Bone marrow (tissue), 2 donors: ENCODE measurements at regions not wholly inside any gene's neighbourhood (a gene's known extent, or its start where the extent isn't known, plus 50 kb on each side); places are given as distances from the start of the nearest gene placed in this dataset.
"Not testable (repeated sequence)": the region's sequence is repeated elsewhere in the genome, so short reads cannot be mapped to it uniquely, and the experiment has no call there.

ENCODE experiments used
- DNase-seq, 2 donors: peaks; one replicate each; lab custom pipeline; 2025; lab: John Stamatoyannopoulos, UW

DNA sequence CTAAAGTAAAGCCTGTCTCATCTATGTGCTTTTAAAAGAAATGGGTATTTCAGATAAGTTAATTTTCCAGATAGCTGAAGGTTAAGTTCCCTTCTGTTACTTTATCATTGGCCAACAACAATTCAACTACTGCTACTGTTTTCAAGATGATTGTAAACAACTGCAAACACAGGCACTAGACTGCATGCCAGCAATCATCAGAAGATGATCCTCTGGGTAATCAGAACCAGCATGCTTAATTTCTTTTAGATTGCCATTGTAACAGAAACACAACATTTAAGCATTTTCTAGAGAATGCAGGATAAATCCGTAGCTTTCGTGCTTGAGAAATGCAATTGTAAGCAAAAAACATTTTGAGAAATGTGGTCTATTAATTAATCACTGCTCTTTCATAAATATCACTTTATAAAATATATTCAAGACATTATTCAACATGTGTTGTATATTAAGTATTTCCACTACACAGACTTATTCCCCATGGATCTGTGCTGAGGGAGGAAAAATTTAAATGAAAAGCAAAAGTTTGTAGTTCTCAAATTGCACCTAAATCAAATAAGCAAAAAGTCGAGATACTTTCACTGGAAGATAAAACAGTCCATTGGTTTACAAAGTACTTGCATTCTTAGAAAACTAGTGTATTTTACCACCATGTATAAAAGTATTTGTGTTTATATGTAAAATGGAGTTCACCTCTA, 133.7 kb downstream of the ATL2 start:
- DNase-seq, result no peak

DNA sequence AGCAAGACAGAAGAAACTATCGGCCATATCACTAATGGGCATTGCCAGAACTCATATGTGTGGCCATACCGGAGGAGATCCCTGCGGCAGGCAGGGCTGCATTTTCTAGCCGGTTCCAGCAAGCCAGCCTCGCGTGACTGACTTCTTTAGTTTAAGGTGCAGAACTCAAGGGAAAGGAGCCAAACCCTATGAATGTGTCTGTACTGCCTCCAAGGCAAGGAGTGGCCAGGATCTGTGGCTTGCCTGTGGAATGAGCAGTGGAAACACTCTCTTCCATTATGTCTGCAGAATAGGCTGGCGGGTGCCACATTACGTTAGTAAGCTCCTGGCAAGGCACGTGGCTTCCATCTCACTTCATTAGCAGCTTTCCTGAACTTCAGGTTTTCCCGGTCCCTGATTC, 137.6 kb downstream of the ATL2 start:
- no peak for DNase-seq

DNA sequence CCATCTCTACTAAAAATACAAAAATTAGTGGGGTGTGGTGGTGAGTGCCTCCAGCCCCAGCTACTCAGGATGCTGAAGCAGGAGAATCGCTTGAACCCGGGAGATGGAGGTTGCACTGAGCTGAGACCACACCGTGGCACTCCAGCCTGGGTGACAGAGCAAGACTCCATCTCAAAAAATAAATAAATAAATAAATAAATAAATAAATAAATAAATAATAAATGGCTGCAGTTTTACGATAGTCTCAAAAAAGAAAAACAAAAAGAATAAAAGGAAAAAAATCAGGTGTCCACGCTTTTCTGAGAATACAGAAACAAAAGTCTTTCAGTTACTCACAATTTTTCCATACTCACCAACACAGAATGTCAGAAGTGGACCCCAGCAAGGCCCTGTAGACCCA, 138.4 kb downstream of the ATL2 start:
- DNase-seq, result not testable (repeated sequence)

DNA sequence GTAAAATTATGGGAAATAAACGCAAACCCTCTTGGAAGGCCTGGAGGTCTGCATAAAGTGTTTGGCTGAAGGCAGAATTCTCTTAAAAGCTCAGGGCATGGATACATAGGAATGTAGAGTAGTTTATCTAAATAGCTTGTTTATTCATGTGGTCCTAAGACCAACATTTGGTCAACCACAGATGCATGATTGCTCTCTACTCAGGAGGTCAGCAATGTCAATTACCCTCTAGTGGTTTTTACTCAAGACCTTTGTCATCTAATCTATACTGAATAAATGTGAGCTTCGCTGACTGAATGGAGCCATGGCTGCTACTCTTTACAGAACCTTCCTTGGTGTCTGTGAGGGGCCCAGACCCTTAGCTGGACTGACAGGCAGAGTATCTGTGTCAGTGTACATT, 139.8 kb downstream of the ATL2 start:
- no peak for DNase-seq

DNA sequence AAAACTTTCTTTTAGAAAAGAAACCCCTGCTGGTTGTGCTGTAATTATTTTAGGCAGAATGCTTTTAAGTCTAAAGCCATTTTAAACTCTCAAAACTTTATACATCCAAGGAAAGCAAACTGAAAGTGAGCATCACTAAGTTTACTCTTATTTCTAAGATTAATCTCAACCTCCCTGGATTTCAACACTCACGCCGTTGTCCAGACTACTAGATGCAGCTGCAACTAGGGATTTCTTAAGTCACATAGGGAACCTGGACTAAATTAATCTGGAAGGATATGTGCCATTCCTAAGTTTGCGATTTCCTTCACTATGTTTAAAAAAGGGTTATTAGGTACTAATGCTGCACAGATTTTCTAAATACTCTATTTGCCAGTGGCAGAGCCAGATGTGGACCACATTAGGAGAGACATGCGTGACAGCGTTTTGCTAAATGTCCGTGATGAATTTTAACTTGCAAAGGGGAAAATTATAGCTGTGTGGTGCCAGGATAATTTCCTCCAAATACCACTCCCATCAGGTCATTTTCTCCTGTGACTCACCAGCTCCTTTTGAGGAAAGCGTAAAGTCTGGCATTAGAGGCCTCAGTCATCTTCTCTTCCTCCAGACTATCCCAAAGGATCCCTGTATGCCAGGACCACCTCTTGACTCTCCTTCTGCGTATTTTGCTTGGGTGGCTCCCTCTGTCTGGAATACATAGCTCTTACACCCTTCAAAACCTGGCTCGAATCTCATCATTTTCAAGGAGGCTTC, 143.7 kb downstream of the ATL2 start:
- DNase-seq, result no peak

DNA sequence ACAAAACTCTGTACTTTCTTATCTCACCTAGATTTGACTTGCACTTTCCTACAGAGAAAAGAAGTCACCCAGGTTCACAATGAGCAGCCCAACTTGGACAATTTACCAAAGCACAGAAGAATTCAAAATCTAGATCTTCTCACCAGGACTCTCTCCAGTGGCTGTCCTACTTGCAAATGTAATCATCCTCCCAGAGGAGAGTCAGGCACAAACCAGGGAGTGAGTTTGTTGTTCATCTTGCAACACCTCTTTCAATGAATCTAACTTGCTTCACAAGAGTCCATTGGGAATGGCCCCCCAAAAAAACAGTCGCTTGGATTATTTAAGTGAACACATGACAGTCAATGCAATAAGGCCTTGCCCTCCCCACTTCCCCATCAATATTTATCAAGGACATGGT, 144.6 kb downstream of the ATL2 start:
- DNase-seq, result no peak

DNA sequence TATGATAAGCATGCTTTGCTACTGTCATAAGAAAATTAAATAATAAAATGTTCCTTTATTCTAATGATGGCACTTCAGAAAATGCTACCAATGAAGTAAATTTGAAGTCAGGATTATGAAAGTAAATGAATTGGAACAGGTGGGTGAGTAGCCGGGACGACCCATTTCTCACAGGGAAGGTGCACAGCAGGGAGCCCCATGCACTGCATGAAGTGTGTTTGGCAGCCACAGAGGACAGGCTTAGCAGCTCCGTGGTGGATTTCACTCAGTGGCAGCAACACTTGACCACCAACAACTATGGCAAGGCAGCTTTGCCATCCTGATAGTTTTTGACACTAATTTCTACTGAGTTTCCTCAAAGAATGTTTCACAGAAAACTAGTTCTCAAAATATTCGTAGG, 146.3 kb downstream of the ATL2 start:
- DNase-seq, result no peak

DNA sequence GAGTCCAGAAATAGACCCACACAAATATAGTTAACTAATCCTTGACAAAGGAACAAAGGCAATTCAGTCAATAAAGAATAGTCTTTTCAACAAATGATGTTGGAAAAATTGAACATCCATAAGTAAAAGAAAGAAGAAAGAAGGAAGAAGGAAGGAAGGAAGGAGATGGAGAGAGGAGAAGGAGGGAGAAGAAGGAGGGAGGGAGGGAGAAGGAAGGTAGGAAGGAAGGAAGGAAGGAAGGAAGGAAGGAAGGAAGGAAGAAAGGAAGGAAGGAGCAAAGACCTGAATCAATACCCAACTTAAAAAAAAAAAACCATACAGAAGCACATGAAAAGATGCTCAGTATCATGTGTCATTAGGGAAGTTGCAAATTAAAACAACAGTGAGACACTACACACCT, 148.3 kb downstream of the ATL2 start:
- no peak for DNase-seq

DNA sequence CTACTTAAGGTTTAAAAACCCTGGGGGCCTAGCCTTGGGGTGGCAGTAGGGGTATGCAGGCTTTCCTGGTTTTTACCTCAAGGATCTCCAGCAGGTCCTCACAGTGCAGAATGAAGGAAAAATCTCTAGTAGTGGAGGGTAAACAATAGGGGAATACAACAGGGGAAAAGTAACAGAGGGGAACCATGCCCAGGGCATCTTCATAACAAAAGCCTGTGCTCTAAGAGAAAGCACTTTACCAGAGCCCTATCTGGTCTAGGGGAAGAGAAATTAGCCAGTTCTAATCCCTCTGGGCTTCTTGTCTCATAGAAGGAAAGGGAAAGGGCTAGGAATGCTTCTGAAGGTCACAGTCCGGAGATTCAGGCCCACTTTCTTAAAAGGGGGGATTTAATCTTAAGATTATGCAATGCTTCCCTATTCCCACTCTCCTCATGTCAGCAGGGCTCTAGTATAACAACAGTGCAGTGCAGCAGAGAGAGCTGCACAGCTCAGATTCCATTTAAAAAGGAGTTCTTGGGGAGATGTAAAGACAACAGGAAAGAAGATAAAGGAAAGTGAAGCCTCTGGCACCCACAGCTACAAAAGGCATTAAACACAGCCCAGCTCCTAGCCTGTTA, 149.0 kb upstream of the CYP1B1 start:
- DNase-seq, result no peak

DNA sequence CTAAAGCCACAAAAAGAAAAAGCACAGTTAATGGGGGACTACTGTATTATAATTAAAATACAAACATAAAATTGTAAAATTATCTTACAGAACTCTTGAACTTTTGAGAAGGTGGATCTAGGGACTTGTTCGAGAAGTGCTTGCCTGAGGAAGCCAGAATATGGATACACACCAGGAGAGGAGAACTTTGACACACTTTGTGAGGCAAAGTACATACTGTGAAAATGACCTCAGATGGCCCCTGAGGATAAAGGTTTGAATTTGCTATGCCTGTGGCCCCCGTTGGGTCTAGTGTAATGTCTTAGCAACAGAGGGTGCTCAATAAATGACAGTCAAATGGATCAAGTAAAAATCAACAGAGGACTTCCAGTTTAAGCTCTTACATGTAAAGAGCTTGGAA, 148.2 kb upstream of the CYP1B1 start:
- DNase-seq, result no peak

DNA sequence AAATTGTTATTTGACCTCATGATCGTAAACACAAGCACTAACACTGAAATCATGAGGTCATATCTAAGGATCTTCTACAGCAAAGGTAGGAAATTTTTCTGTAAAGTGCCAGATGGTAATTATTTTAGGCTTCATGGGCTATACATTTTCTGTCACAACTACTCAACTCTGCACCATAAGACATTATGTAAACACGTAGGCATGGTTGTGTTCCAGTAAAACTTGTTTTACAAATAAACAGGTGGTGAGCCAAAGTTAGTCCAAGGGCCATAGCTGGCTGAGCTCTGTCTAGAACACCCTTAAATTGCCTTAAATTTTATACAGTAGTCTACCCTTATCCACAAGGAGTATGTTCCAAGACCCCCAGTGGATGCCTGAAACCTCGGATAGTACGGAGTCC, 147.3 kb upstream of the CYP1B1 start:
- no peak for DNase-seq

DNA sequence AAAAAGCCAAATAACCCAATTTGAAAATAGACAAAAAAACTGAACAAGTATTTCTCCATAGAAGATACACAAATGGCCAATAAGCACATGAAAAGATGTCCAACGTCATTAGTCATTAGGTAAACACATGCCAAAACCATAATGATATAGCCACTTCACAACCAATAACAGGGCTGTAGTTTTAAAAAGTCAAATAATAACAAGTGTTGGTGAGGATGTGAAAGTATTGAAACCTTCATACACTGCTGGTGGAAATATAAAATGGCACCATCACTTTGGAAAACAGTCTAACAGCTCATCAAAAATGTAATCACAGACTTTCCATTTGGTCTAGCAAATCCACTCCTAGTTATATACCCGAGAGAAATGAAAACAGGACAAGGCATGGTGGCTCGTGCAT, 144.2 kb upstream of the CYP1B1 start:
- DNase-seq, result no peak

DNA sequence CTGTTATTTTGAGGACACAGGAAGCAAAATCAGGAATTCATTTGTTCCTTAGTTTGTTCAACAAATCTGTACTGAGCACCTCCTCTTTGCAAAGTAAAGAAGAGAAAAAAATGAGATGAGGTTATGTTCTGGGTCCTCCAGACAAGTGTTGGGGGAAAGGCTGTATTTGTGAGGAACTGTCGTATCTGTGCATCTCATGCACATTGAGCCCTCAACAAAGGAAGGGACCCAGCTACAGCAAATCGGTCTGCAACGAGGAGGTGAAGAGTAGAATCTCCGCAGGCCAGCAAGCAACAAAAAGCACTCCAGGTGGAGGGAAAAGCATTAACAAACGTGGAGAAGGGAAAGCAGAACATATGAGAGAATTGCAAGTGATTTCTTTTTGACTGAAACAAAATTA, 143.0 kb upstream of the CYP1B1 start:
- no peak for DNase-seq

DNA sequence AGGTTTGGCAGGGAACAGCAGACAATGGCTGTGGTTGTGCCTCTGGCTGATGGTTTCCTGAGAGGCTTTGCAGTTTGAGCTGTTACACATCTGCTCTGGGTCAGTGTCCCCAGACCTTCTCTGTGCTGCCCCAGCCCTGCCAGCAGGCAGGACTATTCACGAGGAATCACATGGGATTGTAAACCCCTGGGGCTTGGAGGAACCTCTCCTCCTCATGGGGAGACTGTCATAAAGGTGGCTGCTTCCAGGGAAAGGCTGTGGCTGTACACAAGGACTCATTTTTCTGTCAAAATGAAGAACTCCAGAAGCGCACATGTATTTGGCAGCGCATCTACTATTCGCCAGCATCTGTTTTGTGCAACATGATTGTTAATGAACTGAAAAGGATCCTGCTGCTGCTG, 142.6 kb upstream of the CYP1B1 start:
- DNase-seq, result no peak

DNA sequence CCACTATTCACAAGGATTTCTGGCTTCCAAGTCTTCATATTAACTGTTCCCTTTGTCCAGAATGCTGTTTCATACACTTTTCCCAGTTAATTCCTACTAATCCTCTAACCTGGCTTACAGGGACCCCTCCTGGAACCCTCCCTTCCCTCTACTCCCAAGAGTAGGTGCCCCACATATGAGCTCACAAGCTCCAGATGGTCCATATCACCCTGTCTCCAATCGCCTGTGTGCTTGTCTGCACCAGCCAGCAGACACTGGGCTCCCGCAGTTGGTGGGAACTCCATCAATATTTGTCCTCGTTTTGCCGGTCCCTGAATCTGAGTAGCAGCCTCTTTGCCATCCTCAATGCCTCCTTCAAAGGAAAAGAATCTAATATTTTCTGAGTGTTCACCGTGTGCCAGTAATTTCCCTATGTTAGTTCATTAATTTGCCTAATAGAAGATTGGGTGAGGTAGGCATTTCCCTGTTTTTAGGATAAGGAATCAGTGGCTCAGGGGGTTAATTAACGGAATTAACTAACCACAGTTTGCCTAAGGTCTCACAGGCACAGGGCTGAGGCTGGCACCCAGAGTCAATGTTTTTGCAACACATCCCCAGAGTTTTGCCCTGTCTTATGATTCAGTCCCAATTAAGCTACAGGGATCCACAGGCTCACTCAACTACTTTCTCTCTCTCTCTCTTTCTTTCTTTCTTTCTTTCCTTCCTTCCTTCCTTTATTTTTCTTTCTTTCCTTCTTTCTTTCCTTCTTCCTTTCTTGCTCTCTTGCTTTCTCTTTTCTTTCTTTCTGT, 141.6 kb upstream of the CYP1B1 start:
- DNase-seq, result no peak

DNA sequence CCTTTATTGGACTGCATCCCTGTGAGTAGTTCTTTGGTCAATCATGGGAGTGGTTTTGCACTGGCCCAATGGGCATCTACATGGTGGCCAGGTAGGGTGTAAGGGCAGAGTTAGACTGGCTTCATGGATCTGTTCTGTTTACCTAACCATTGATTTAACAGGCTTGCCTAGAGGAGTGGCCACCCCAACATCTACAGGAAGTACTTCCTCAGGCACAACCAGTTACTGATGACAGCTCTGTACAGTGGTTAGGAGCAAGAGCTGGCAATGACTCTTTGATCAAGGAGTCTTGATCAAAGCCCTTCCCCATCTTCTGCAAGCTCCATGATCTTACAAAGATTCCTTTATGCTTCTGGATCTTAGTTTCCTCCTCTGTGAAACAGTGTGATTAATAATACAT, 140.9 kb upstream of the CYP1B1 start:
- DNase-seq, result no peak

DNA sequence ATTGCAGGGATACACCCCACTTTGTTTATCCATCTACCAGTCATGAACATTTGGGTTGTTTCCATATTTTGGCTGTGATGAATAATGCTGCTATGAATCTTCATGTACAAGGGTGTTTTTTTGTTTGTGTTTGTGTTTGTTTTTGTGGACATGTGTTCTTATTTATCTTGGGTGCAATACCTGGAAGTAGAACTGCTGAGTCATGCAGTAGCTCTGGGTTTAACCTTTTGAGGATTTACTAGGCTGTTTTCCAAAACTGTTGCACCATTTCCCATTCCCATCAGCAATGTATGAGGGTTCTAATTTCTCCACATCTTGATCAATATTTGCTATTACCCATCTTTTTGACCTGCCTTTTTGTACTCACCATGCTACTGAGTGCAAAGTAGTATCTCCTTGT, 140.0 kb upstream of the CYP1B1 start:
- no peak for DNase-seq

DNA sequence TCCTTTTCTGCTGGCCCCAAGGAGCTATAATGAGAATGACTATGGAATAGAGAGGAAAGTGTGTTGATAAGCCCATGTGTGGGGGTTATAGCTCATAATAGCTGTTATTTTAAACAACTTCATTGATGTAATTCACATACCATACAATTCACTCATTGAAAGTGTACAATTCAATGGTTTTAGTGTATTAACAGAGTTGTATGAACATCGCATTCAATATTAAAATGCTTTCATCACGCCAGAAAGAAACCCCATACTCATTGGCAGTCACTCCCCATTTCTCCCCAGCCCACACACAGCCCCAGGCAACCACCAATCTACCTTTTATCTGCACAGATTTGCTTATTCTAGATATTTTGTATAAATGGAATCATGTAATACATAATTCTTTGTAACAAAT, 139.6 kb upstream of the CYP1B1 start:
- DNase-seq, result no peak

DNA sequence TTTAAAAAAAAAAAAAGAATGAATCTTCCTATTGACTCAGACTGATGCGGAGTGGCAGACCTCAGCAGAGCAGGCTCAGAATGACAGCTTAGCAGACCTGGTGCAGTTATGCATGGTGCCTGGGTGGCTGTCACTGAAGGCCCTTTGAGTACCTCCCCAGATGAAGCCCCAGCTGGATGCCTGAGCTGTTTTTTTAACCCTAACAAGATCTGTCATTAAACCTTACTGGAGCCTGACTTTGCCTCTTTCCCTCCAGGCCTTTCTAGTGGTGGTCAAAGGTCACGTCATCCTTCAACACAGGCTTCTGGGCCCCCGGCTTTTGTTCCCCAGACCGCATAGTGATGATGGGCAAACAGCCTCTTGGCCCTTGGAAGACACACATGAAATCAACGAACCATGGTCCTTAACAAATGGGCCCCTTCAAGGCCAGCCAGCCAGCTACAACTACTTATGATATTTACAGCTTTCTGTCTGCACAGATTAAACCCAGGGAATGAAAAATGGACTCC, 138.3 kb upstream of the CYP1B1 start:
- no peak for DNase-seq

DNA sequence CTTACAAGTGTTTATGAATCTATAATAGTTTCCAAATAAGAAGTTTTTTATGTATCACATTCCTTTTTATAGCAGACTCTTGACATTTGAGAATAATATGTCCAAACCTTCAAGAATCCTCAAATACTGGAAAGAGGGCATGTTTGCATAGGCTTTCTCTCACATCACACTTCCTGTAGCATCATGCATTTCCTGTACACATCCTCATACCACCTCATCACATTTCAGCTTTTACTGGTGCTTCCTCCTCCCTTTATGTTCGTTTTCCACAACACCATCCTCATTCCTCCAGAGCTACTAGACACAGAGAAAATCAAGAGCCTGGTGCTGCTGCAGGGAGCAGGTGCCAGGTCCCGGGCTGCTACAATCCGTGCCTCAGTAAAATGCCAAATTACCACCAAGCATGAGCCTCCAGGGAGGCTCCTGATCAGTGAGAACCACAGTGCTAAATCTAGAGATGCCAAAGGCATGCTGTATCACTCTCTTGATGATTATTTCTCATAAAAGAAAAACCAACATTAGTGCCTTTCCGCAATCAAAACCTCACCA, 137.7 kb upstream of the CYP1B1 start:
- DNase-seq, result no peak

DNA sequence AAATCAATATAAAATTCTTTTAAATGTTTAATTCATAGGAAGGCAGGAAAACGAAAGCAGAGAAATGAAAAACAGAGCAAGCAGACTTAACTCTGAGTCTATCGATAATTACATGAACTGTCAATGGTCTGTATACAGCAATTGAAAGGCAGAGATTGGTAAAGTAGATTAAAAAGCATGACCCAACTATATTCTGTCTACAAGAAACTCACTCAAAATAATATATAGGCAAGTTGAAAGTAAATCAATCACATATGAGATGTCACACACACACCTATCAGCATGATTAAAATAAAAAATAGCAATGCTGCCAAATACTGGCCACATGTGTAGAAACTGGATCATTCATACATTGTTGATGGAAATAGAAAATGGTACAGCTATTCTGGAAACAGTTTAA, 136.4 kb upstream of the CYP1B1 start:
- DNase-seq, result no peak

DNA sequence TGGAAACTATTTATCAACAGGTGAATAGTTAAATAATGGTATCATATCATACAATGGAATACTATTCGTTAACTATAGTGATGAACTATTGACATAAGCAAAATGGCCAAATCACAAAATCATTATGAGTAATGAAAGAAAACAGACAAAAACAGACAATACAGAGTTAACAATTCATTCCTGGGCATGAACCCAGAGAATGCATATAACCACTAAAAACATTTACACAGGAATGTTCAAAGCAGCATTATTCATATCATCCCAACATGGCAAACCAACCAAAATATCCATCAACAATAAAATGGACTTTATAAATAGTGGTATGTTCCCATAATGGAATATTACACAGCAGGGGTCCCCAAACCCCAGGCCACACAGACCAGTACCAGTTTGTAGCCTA, 131.2 kb upstream of the CYP1B1 start:
- no peak for DNase-seq
